ENCODE measurements at regions not wholly inside any gene's neighbourhood (a gene's known extent, or its start where the extent isn't known, plus 50 kb on each side); places are given as distances from the start of the nearest gene placed in this dataset.

DNA sequence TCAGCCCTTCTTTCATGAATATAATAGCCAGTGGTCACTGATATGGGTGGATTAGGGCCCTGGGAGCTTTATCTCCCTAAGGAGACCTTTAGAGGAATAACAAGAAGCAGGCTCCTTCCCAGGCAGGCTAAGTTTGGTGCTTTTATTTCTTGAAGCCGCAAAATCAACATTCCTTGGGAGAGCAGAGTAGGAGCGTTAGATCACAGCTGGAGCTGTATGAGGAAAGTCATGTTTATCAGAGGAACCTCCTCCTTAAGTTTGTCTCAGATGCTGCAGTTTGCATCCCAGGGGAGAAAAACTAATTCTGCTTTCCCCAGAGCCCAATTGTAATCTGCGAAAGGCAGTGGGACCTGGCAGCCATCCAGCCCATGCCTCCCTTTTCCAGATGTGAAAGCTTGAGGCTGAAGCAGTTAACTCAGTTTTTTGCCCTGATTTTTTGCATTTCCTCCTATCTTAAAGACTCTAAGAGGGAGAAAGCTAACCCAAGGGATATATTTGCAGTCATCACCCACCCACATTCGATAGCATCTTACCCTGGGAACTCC lies 186.0 kb upstream of the FRMPD4 start:
- Mint-ChIP-seq H3K4me3 (ENCODE audit: unreplicated experiment) (no peak overlapping the region), H3K4me1 (ENCODE audit: low read depth, unreplicated experiment) (no peaks in the 10 kb centered on the region), H3K9me3 (ENCODE audit: unreplicated experiment) (no peaks in the 10 kb centered on the region), H3K27me3 (ENCODE audit: insufficient read depth, unreplicated experiment) (no peaks in the 10 kb centered on the region), H3K36me3 (ENCODE audit: insufficient read depth, unreplicated experiment) (no peaks in the 10 kb centered on the region), H3K27ac (ENCODE audit: unreplicated experiment) (no peak overlapping the region)
- TF ChIP-seq, protein P1, sequence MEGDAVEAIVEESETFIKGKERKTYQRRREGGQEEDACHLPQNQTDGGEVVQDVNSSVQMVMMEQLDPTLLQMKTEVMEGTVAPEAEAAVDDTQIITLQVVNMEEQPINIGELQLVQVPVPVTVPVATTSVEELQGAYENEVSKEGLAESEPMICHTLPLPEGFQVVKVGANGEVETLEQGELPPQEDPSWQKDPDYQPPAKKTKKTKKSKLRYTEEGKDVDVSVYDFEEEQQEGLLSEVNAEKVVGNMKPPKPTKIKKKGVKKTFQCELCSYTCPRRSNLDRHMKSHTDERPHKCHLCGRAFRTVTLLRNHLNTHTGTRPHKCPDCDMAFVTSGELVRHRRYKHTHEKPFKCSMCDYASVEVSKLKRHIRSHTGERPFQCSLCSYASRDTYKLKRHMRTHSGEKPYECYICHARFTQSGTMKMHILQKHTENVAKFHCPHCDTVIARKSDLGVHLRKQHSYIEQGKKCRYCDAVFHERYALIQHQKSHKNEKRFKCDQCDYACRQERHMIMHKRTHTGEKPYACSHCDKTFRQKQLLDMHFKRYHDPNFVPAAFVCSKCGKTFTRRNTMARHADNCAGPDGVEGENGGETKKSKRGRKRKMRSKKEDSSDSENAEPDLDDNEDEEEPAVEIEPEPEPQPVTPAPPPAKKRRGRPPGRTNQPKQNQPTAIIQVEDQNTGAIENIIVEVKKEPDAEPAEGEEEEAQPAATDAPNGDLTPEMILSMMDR (IDR thresholded peaks at IDR 0.05; ENCODE audit: insufficient read depth in 1 of 2, low read depth in 1 of 2, low read length in 1 of 2, severe bottlenecking in 1 of 2, unreplicated experiment in 1 of 2): no peak
- no peaks in the 10 kb centered on the region for H3K4me1 ChIP-seq
- no peak for DNase-seq
- ChIA-PET CTCF (no interaction called here), POLR2A (no interaction called here)
- no TSS peak for BruUV-seq (replicated peaks)
- intact Hi-C loops (cut with micrococcal nuclease; ENCODE audit: unreplicated experiment): no loop called here
- H3K4me3 ChIP-seq (ENCODE audit: low read depth, low read length): no peak overlapping the region
- H3K27me3 ChIP-seq (replicated peaks; ENCODE audit: control insufficient read depth, insufficient read depth, low read length): no peaks in the 10 kb centered on the region
- no peaks in the 10 kb centered on the region for H3K9me3 ChIP-seq
- H3K36me3 ChIP-seq (ENCODE audit: control insufficient read depth, insufficient read depth, low read length): no peaks in the 10 kb centered on the region

DNA sequence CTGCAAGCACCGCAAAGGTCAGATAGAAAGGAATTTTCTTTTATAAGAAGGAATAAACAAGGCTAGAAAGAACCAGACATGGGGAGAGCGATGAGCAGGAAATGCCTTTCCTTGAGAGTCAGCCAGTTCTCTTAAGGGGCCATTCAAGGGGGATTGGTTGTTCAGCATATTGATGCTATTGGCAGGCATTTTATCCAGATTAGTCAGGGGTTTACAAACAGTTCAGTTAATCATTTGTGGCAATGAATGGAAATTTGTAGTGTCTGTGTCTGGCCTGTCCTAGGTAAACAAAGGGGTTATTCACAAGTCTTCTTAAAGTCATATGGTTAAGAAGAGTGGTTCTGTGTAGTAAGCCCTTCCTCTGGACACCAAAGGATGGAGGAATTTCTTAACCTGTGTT lies 184.7 kb upstream of the FRMPD4 start:
- no peaks in the 10 kb centered on the region for H3K9me3 ChIP-seq
- Mint-ChIP-seq H3K9me3 (ENCODE audit: unreplicated experiment) (no peaks in the 10 kb centered on the region), H3K4me3 (ENCODE audit: unreplicated experiment) (no peak overlapping the region), H3K36me3 (ENCODE audit: insufficient read depth, unreplicated experiment) (no peaks in the 10 kb centered on the region), H3K27ac (ENCODE audit: unreplicated experiment) (no peak overlapping the region), H3K4me1 (ENCODE audit: low read depth, unreplicated experiment) (no peaks in the 10 kb centered on the region), H3K27me3 (ENCODE audit: insufficient read depth, unreplicated experiment) (no peaks in the 10 kb centered on the region)
- H3K4me1 ChIP-seq: no peaks in the 10 kb centered on the region
- ChIA-PET CTCF (no interaction called here), POLR2A (no interaction called here)
- no peak overlapping the region for H3K4me3 ChIP-seq (ENCODE audit: low read depth, low read length)
- BruUV-seq (replicated peaks): no TSS peak
- no peaks in the 10 kb centered on the region for H3K36me3 ChIP-seq (ENCODE audit: control insufficient read depth, insufficient read depth, low read length)
- TF ChIP-seq, protein P1 (IDR thresholded peaks at IDR 0.05; ENCODE audit: insufficient read depth in 1 of 2, low read depth in 1 of 2, low read length in 1 of 2, severe bottlenecking in 1 of 2, unreplicated experiment in 1 of 2): no peak
- no peaks in the 10 kb centered on the region for H3K27me3 ChIP-seq (replicated peaks; ENCODE audit: control insufficient read depth, insufficient read depth, low read length)
- intact Hi-C loops (cut with micrococcal nuclease; ENCODE audit: unreplicated experiment): no loop called here
- DNase-seq: peak in 1 of 2 experiments; percentile 1

DNA sequence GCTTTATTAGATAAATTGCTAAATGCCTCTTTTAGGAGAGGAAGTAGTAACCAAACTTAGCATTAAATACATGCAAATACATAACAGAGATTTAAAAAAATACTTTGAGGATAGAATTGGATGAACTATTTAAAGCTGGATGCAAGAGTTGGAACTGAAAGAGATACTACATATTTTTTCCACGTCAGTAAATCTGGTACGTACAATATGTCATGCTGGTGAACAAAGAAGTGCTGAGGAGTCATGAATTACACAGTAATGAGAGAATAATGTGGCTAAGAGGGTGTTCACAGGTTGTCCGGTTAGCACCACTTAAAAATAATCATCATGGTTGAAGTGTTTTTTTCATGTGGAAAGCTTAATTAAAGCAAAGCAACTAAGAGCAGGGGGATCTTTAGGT lies 184.1 kb upstream of the FRMPD4 start:
- intact Hi-C loops (cut with micrococcal nuclease; ENCODE audit: unreplicated experiment): no loop called here
- DNase-seq: no peak
- no peaks in the 10 kb centered on the region for H3K27me3 ChIP-seq (replicated peaks; ENCODE audit: control insufficient read depth, insufficient read depth, low read length)
- Mint-ChIP-seq H3K27ac (ENCODE audit: unreplicated experiment) (no peak overlapping the region), H3K4me1 (ENCODE audit: low read depth, unreplicated experiment) (no peaks in the 10 kb centered on the region), H3K36me3 (ENCODE audit: insufficient read depth, unreplicated experiment) (no peaks in the 10 kb centered on the region), H3K27me3 (ENCODE audit: insufficient read depth, unreplicated experiment) (no peaks in the 10 kb centered on the region), H3K4me3 (ENCODE audit: unreplicated experiment) (no peak overlapping the region), H3K9me3 (ENCODE audit: unreplicated experiment) (no peaks in the 10 kb centered on the region)
- no peaks in the 10 kb centered on the region for H3K4me1 ChIP-seq
- CTCF ChIA-PET: no interaction called here
- BruUV-seq (replicated peaks): no TSS peak
- no peaks in the 10 kb centered on the region for H3K9me3 ChIP-seq
- H3K36me3 ChIP-seq (ENCODE audit: control insufficient read depth, insufficient read depth, low read length): no peaks in the 10 kb centered on the region
- no peak overlapping the region for H3K4me3 ChIP-seq (ENCODE audit: low read depth, low read length)
- POLR2A ChIA-PET: no interaction called here
- TF ChIP-seq, protein P1 (IDR thresholded peaks at IDR 0.05; ENCODE audit: insufficient read depth in 1 of 2, low read depth in 1 of 2, low read length in 1 of 2, severe bottlenecking in 1 of 2, unreplicated experiment in 1 of 2): no peak

Measured in Caco-2 (cell line).